ENCODE measurements at regions not wholly inside any gene's neighbourhood (a gene's known extent, or its start where the extent isn't known, plus 50 kb on each side); places are given as distances from the start of the nearest gene placed in this dataset.
"Not testable (repeated sequence)": the region's sequence is repeated elsewhere in the genome, so short reads cannot be mapped to it uniquely, and the experiment has no call there.

DNA sequence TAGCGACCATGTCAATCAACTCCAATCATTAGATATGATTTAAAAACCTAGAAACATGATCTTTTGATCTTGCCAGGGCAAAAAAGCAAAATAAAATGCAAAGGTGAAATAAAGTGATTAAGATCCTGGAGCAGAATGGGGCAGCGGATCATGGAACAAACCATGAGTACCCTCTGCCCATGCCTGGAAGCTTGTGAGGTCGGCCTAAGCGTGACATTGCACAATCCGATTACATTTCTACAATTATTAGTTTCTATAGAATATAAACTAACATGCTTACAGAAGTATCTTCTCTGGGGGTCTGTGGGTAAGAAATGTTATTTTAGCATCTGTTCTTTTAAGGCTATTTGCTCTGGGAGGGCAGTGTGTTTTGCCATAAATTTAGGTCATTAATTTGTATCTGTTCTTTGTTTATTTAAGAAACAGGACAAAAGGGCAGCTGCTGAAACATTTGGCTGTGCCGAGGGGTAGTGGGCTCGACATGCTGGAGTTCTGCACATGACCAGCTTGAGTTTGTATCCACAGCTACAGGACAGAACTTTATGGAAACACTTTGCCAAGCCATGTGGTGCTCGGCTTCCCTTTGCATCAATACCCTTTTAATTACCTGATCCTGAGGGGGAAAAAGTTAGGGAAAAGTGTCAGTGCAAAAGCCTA is 55.9 kb downstream of the ZBTB18 start:
- no peak for DNase-seq

DNA sequence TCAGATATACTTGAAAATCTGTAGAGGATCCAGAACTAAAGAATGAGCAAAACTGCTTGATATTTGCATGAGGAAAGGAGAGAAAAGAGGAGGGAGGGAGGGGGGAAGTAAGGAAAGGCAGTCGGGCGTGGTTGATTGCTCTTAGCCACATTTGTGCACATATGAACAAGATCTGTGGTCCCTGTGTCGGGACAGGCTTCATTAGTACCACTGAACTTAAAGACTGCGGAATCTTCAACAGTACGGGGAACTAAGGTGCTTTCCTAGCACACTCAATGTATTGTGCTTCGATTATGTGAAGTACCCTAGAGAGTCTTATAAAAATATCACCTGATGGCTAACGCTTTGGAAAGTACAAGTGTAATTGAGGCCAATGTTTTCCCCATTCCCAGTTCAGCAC is 59.9 kb downstream of the ZBTB18 start:
- no peak for DNase-seq

DNA sequence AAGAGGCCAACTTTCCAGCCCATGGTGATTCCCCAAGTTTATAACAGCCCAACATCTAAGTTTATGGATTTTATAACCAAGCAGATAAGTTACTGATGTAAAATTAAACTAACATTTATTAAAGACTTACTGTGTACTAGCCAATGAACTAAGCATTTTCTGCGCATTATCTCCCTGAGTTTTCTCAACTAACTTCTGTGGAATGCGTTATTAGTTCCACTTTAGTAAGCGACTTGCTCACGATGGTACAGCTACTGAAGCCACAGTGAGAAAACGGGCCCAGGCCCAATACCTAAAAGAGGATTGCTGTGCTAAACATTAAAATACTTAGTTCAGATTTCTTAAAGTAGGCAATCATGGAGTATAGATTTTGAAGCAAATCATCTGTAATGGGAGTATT is 61.0 kb downstream of the ZBTB18 start:
- no peak for DNase-seq

DNA sequence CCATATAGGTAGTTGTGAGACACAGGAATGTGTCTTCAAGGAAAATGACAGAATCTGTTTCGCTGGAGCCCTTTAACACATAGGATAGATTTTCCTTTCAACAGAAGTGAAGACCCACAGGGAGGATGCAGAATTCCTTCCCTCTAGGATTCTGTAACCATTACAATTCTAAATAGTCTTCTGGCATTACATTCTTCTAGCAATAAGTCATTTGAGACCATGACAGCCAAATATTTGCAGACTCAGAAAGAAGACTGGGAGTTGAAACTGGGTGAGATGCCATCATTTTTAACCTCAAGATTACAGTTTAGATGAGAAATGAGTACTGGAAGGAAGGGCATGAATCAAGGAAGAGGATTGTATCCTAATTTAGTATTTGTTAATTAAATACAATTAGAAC is 61.6 kb downstream of the ZBTB18 start:
- no peak for DNase-seq

DNA sequence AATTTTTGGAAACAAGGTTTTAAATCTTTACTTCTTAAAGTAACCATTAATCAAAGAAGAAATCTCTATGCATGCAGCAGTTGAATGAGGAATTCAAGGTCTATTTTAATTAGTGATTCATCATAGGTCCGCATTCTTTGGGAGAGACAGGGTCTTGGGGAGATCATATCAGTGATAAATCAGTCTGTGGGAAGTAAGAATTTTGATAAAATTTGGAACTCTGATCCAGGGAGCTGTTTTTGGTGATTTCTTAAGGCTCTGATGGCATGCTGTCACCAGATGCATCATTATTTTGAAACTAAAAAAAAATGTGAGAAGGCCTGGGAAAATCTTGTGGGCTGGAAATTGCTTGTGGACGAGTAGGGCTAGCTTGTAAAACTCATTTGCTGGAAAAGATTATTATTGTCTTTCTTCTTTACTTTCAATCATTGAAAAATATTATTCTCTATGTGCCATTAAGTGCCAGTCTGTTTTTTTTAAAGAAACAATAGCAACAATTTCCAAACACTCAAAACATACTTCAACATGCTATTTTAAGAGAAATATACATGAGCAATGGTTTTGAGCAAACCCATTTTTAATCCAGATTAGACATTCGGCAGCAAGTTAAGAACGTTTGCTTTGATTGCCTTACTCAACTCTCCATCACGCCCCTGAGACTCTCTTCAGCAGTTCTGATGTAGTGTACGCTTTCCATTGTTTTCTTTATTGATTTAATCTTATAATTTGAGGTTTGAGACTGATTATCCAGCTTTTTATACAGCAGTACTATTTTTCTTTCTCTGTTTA is 62.6 kb downstream of the ZBTB18 start:
- DNase-seq = no peak

DNA sequence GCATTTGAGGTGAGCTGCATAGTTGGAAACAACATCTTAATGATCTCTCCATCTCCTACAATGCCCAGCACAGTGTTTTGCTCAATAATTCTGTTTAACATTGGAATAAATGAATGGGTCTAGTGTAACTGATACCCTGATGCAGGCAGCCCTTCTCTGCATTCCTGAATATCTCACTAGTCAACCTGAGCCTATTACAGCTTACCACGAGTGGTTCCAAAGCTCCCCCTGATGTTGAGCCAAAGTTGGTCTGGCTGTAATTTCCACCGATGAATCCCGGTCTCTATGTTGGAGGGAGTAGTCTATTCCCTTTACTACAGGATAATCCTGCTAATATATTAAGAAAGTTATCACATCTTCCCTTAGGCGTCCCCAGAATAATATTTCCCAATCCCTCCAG is 63.8 kb downstream of the ZBTB18 start:
- no peak for DNase-seq

DNA sequence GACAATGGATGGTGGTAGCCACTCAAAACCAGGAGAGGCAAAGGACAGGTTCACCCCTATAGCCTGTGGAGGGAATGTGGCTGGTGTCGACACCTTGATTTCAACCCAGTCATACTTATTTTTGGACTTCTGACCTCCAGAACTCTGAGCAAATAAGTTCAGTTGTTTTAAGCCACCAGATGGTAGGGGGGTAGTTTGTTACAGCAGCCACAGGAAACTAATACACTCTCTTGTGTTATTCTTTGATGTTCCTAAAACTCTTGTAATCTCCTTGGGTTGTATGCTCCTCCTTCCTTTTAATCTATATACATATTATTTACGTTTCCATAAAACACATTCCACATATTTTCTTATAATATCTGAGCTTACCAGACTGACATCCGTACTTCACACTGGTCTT is 65.9 kb downstream of the ZBTB18 start:
- no peak for DNase-seq

DNA sequence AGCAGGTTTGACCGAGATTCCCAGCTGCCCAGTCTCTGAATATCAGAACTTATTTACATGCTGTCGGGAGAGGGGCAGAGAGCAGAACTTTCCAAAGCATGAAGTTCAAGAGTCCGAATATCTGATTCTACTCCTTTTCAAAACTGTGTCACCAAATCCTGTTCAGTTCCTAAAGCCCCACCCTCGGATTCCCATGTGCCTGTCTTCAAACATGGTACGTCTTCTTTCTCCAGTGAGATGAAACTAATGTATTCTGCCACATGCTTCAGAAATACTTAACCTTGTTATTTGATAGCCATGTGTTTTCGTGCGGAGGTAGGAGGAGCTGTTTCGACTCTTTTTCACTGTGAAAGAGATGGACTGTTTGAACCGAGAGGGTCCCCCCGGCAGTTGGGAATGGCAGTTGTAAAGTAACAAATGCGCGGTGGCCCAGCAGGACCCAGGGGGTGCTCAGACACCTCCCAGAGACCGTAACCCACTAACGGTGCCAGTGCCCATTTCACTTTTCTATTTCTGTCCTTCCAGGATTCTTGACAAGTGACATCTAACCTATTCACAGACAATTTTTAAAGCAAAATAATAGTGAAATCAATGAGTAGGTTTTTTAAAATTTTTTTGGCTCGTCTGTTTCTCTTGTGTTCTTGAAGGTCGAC is 67.2 kb downstream of the ZBTB18 start:
- DNase-seq = no peak

DNA sequence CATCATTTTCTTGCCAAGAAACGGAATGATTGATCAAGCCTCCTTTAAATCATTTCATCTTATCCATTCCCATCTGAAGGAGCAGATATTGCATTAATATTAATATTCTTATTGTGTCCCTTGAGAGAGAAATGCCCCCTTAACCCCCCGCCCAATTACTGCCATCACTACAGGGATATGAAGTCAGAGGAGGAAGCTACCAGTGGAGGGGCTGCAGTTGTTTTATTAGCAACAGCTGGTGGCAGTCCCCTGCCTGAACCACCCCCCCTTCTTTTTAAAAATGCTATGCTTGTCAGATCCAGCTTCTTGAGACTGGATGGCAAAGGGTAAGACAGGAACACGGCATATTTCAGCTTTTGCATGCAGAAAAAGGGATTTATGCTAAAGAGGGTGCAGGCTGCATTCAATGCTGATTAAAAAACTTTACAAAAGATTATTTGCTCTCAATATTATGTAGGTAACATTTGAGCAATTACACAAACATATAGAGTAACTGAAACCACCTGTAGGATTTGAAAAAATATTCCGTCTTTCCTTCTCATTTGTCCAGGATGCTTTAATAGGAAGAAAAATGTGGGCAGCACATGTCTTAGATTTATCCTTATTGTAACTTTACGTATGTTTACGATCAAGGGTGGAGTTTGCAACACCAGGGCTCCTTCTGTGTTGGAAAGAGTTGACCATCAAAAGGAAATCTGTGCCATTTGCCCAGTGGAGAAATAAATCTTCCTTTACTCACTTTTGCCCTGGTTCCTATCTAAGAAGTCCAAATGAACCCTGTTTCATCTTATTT is 77.7 kb downstream of the ZBTB18 start:
- no peak for DNase-seq

DNA sequence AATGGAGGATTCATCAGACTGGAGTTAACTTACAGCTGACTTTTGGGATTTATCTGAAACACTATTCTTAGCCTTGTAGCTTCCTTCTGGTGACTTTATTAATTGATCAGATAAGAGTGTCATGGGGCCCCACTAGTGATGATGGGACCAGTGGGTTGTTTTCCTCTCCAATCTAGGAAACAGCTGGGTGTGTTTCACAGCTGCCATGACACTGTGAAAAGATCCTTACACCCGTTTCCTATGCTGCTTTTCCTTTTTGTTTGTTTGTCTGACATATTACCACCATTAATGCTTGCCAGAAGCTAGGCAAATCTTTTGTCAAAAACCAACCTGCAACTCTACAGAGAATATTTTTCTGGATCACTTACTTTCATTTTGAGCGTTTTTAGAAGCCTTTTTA is 86.2 kb downstream of the ZBTB18 start:
- no peak for DNase-seq

DNA sequence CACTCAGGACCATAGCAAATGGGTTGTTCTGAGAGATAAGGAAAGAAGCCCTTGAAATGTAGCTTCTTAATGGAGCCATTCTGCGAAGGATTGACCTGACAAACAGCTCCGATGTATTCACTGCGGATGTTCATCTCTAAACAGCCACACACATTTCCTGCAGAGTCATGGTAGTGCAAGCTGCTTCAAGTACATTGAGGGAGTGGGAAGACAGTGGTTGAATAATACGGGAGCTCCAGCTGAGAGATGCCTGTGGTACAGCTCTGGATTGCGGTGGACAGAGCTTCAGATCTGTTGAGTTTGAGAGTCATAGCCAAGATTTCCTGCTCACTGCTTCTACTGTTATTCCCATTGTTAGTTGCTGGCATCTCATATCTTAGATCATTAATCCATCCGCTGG is 86.6 kb downstream of the ZBTB18 start:
- no peak for DNase-seq

DNA sequence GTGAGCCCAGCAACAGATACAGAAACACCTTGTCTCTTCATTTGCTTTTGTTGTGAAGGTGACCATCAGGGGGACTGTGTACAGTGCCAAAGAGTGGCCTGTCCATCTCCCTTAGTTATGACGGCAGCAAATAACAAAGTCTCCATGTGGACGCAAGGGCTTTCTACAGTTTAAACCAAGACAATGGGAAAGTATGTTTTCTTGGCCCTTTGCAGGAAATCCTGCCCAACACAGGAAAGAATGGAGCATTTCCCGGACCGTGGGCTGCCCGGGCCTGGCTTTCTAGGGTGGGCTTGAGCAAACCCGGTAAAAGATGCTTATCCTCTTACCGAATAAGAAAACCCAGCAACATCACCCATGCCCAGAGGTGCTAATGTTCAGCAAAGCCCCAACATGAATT is 87.3 kb downstream of the ZBTB18 start:
- no peak for DNase-seq

DNA sequence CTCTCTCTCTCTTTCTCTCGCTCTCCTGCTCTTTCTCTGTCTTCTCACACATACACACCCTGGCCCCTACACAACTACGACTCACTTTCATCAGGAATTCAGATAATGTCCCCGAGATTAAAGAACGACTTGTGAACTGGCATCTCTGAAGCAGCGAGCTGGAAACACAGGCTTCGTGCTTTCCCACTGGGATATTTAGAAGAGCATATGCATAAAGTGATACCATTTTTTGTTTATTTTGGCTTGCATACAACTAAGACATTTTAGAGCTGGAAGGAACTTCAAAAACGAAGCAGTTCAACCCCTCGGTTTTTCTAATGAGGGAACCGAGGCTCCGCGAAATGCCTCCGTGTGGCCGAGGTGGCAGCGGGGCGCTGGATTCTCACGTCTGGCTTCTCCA is 88.6 kb downstream of the ZBTB18 start:
- no peak for DNase-seq

DNA sequence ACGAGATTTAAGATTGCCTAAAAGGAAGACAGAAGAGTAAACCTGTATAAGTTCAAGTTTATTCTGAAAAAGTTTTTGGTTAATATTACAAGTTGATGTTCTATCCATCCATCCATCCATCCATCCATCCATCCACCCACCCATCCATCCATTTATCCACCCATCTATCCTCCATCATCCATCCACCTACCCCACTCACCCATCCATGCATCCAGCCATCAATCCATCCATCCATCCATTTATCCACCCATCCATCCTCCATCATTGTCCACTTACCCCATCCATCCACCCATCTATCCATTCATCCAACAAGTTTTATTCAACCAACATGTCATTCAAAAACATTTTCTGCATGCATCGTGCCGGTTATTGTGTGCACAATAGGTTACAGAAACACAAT is 89.3 kb downstream of the ZBTB18 start:
- no peak for DNase-seq

DNA sequence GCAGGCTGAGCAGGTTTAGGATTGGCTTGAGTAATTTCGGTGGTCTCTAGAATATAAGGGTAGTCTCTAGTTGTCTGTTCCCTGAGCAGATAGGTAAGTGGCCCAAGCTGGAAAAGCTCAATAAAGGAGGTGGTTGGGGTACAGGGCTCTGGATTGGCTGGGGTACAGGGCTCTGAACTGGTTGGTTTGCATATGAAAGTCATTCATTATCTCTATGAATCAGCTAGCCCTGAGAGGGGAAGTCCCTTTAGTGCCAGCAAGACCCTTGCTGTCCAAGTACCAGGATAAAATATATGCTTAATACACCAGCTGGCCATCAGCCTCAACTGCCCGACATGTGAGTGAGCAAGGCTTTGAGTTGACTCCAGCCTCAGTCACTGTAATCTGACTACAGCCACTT is 93.0 kb downstream of the ZBTB18 start:
- no peak for DNase-seq

DNA sequence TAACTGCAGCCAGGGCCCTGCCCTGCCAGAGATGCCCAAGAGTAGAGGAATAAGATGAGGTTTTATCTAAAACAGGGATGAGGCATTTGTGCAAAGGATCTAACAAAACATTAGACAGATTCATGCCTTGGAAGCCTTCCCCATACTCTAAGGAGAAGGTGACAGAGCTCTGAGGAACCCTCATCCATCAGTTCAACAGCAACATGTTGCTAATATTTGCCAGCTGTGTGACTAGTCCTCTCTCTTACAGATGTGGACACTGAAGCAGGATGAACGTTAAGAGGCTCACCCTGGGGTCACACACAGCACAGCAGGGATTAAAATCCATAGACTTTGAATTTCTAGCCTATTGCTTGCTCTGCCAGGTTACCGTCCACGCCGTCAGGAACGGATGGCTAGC is 99.0 kb downstream of the ZBTB18 start:
- DNase-seq = no peak

DNA sequence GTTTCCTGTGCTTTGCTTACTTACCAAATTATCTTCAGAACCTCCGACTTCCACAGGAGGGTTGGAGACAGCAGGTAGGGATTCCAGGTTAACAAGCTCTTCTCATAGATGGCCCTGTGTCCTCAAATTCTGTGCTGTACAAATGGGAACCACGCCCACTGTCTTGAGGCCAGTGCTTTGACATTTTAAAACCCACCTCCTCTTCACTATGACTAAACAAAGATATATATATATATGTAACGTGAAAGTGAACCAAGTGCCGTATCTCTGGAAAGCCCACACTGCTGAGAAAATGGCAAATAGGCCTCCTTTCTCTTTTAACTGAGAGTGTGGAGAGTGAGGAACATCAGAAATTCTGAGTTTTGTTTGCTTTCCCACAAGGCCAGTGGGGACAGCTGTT is 99.6 kb downstream of the ZBTB18 start:
- DNase-seq = no peak

DNA sequence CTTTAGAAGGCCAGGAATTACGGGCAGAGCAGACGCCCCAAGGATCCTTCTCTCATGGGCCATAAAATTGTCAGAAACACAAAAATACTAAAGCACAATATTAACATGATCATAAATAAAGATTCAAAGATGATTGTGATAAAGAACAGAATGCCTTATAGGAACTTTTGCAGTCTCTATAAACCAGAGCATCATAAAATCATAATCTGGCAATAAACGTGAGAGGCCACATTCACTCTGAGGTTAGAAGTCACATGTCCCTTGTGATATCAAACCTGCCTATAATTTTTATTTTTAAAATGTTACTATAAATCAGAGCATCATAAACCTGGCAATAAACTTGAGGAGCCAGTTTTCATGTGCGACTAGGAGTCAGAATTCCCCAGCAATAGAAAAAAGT is 100.5 kb downstream of the ZBTB18 start:
- DNase-seq = no peak

DNA sequence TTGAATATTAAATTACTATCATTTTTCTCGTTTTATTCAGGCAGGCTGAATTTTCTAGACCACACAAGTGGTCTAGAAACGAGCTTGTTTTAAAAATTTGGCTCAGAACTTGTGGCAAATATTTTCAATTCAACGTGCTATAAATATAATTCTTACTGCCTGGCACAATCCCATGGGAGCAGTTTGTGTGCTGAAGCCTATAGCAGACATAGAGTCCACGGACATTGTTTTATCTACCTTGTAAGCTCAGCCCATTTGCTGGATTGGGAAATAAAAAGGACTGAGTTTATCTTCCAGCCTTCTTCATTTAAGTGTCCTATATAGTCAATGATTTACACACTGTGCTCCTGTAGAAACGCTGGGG is 103.4 kb downstream of the ZBTB18 start:
- DNase-seq = no peak

DNA sequence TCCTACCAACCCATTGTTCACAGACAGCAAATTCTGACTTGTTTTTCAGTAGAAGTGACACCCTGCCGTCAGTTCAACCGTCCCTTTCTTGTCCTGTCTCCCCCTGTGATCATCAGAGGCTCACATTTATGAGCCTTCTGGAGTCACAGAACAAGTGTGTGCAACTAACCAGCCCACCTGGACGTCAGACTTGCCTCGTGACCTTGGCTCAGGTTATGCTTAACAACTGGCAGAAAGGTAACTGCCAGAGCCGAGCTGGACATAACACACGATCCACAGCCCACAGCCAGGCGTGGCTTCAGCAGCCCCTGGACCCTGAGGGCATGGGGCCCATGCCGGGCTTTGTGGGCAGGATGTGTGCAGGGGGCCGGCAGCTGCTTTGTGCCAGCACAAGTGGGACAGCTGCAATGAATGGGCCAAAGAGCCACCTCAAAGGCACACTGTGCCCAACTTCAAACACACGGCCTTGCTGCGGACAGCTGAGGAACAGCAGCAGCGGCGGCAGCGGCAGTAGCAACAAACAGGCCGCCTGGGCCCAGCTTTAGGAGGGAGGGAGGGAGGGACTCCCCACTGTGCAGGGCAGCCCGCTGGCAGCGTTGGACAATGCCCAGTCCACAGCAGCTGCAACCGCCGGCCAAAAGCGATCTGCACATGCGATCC is 103.9 kb downstream of the ZBTB18 start:
- DNase-seq = no peak

DNA sequence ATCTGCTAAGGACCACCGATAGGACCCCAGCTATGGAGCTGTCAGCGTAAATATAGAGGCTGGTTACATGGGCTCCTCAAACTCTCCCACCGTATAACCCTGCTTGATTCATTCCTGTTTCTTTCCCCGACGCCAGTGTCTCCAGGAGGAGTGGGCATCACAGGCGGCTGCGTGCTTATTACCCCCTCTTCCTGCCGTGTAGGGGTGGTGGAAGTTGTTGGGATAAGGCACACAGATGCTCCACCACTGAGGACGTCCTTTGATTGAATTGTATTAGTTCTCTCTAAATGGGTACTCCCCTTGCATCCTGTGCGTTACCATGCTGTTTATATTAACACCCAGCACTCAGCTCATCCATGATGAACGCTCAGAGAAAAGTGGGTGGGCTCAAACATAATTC is 104.6 kb downstream of the ZBTB18 start:
- no peak for DNase-seq

DNA sequence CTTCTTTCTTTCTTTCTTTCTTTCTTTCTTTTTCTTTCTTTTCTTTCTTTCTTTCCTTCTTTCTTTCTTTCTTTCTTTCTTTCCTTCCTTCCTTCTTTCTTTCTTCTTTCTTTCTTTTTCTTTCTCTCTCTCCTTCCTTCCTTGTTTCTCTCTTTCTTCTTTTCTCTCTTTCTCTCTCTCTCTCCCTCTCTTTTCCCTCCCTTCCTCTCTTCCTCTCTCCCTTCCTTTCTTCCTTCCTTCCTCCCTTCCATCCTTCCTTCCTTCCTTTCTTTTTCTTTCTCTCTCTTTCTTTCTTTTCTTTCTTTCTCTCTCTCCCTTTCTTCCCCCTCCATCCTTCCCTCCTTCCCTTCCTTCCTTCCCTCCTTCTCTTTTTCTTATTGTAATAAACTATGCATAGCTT is 105.5 kb downstream of the ZBTB18 start:
- not testable (repeated sequence) for DNase-seq
